GM23248 (cell line): ENCODE measurements at regions not wholly inside any gene's neighbourhood (a gene's known extent, or its start where the extent isn't known, plus 50 kb on each side); places are given as distances from the start of the nearest gene placed in this dataset.

Experiments used
- DNase-seq: peaks from one replicate; pipeline ENCODE4 v3.0.0-alpha.2; 2015
- H2AFZ ChIP-seq: fragments of 200-600 bp; sonication (generic); 2 replicates; pipeline ENCODE4 v1.6.1; 2016; ENCODE audit warnings: antibody characterized with exemption
- H3F3A ChIP-seq: fragments of 200-600 bp; sonication (generic); 2 replicates; pipeline ENCODE4 v1.6.1; 2016; ENCODE audit warnings: mild to moderate bottlenecking, antibody characterized with exemption, mixed run types; ENCODE audit not compliant: insufficient read depth
- H3K27ac ChIP-seq: fragments of 200-600 bp; sonication (generic); 2 replicates; pipeline ENCODE4 v1.5.1; 2016; ENCODE audit warnings: mild to moderate bottlenecking
- H3K27me3 ChIP-seq: fragments of 200-600 bp; sonication (generic); replicated peaks from 2 replicates; pipeline ENCODE4 v1.6.1; 2016; ENCODE audit warnings: mild to moderate bottlenecking; ENCODE audit not compliant: insufficient read depth
- H3K36me3 ChIP-seq: fragments of 200-600 bp; sonication (generic); 2 replicates; pipeline ENCODE4 v1.6.1; 2016; ENCODE audit warnings: low read depth, mild to moderate bottlenecking
- H3K4me1 ChIP-seq: fragments of 200-600 bp; sonication (generic); 2 replicates; pipeline ENCODE4 v1.6.1; 2016; ENCODE audit warnings: mild to moderate bottlenecking; ENCODE audit not compliant: insufficient read depth
- H3K4me2 ChIP-seq: fragments of 200-600 bp; sonication (generic); one replicate; pipeline ENCODE4 v1.6.1; 2016; ENCODE audit warnings: mild to moderate bottlenecking; ENCODE audit not compliant: unreplicated experiment
- H3K4me3 ChIP-seq: fragments of 200-600 bp; sonication (generic); 2 replicates; pipeline ENCODE4 v1.5.1; 2016; ENCODE audit warnings: mild to moderate bottlenecking
- H3K79me2 ChIP-seq: fragments of 200-600 bp; sonication (generic); 2 replicates; pipeline ENCODE4 v1.6.1; 2016; ENCODE audit warnings: mild to moderate bottlenecking; ENCODE audit not compliant: insufficient read depth
- H3K9ac ChIP-seq: fragments of 200-600 bp; sonication (generic); 2 replicates; pipeline ENCODE4 v1.6.1; 2016; ENCODE audit warnings: mild to moderate bottlenecking
- H3K9me2 ChIP-seq: fragments of 200-600 bp; sonication (generic); 2 replicates; pipeline ENCODE4 v1.6.1; 2016; ENCODE audit warnings: mixed run types, mild to moderate bottlenecking, moderate library complexity; ENCODE audit not compliant: insufficient read depth
- H3K9me3 ChIP-seq: fragments of 200-600 bp; sonication (generic); one replicate; pipeline ENCODE4 v1.6.1; 2017; ENCODE audit warnings: low read depth
- H4K20me1 ChIP-seq: fragments of 200-600 bp; sonication (generic); 2 replicates; pipeline ENCODE4 v1.6.0; 2016; ENCODE audit not compliant: insufficient read depth
- EZH2 ChIP-seq: fragments of 200-600 bp; sonication (generic); IDR thresholded peaks from 2 replicates; pipeline ENCODE4 v1.6.1; 2018; ENCODE audit warnings: antibody characterized with exemption, mild to moderate bottlenecking; ENCODE audit not compliant: insufficient read depth, poor library complexity, severe bottlenecking
- EZH2phosphoT487 ChIP-seq: fragments of 200-600 bp; sonication (generic); IDR thresholded peaks from 2 replicates; pipeline ENCODE4 v1.6.1; 2018; ENCODE audit warnings: antibody characterized with exemption, moderate library complexity, mild to moderate bottlenecking, low read depth; ENCODE audit not compliant: insufficient read depth
- WGBS, 2 experiments: methylation state at CpG; one replicate each; pipeline ENCODE4 v1.1.6; 2015 to 2017; ENCODE audit warnings: low lambda C conversion rate in 2 of 2, low coverage in 1 of 2; ENCODE audit errors: missing lambda C conversion rate in 2 of 2; 5-methylcytosine and 5-hydroxymethylcytosine counted together
- in situ Hi-C: fragments of 300-500 bp; cut with MboI; formaldehyde crosslinking; loops from 2 replicates; pipeline ENCODE4 v1.15.0; 2020

DNA sequence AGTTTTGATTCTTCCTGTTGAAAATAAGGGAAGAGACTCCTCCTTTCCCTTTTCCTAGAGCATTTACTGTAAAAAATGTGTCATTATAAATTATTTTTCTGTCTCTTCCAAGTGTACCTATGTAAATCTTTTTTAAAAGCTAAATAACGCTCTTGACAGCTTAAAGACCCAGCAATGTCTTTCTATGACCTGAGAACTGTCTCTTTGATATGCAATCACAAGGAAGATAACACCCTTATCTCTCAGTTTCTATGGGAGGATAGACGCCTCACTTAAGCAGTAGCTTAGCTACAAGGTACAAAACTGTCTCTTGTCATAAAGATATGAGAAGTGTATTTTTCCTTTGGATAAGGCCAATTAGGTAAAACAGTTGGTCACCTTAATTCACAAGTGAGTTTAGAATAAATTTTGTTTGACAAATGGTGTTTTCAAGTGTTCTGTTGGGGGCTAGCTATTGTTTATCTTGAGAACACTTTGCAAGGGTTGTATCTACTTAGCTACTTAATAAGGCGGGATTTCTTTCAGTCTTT lies 980.6 kb upstream of the EYS start:
- no peaks in the 10 kb centered on the region for H4K20me1 ChIP-seq
- no peak overlapping the region for H3K4me3 ChIP-seq
- no peaks in the 10 kb centered on the region for H3K27me3 ChIP-seq
- H3K9me2 ChIP-seq, result no peaks in the 10 kb centered on the region
- no peaks in the 10 kb centered on the region for H3F3A ChIP-seq
- TF ChIP-seq EZH2, result no peak
- no peak for TF ChIP-seq EZH2phosphoT487
- 13% methylated on average over 3 of the region's 3 CpGs for WGBS, 2 experiments
- in situ Hi-C loops, result no loop called here
- H3K4me2 ChIP-seq, result no peak overlapping the region
- no peaks in the 10 kb centered on the region for H3K79me2 ChIP-seq
- no peaks in the 10 kb centered on the region for H3K4me1 ChIP-seq
- no peak overlapping the region for H3K9ac ChIP-seq
- H3K36me3 ChIP-seq, result no peaks in the 10 kb centered on the region
- H3K27ac ChIP-seq, result no peak overlapping the region
- no peak overlapping the region for H2AFZ ChIP-seq
- no peak for DNase-seq
- H3K9me3 ChIP-seq, result no peaks in the 10 kb centered on the region

DNA sequence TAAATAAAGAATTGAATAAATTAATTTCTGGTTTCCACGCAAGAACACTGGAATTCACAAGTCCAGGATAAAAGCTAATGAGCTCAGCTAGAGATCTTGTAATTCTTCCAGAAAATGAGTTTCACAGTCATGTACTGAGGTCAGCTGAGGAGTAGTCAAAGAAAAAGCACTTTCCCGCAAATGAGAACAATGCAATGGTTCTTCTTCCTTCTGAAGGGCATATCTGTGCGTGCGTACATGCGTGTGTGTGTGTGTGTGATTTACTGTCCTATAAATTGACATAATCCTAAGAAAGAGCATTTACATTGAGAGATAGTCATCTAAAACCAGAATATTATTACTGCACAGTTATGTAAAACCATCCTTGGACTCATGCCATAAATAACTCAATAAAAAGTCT lies 968.9 kb upstream of the EYS start:
- Histone ChIP-seq H3K4me2 (no peak overlapping the region), H3K79me2 (no peaks in the 10 kb centered on the region), H3K4me3 (no peak overlapping the region), H3F3A (no peaks in the 10 kb centered on the region), H3K36me3 (no peaks in the 10 kb centered on the region), H3K9ac (no peak overlapping the region), H3K27me3 (no peaks in the 10 kb centered on the region), H4K20me1 (no peaks in the 10 kb centered on the region; the same call in 1 of the 2 replicates), H2AFZ (no peak overlapping the region), H3K27ac (no peak overlapping the region), H3K9me2 (no peaks in the 10 kb centered on the region), H3K4me1 (no peaks in the 10 kb centered on the region), H3K9me3 (peaks cover 2% of the 10 kb centered on the region)
- in situ Hi-C loops, result no loop called here
- no peak for DNase-seq
- 32 to 42% methylated on average over 5 of the region's 5 CpGs for WGBS, 2 experiments
- TF ChIP-seq EZH2 (no peak), EZH2phosphoT487 (no peak)

DNA sequence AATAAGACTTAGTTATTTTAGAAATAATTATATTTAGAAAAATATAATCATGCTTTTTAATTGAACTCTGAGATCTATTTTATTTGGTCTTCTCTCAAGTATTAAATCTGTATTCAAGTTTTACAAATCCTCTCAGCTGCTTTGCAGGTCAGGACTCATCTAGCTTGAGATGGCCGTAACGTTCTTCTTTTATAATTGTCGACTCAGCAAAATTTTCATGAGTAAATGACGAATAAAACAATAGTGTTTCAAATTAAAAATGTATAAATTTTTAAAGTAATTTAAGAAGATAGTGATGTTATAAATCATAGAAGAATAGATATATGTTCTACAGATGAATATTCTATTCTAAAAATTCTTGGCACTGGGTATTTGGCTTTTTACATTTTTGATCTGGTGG lies 957.1 kb upstream of the EYS start:
- no peak overlapping the region for H3K4me3 ChIP-seq
- no peaks in the 10 kb centered on the region for H3K4me1 ChIP-seq
- H3K79me2 ChIP-seq, result no peaks in the 10 kb centered on the region
- no peak for TF ChIP-seq EZH2
- no peak for TF ChIP-seq EZH2phosphoT487
- no peaks in the 10 kb centered on the region for H3K27me3 ChIP-seq
- no peaks in the 10 kb centered on the region for H3K9me2 ChIP-seq
- no peaks in the 10 kb centered on the region for H3K9me3 ChIP-seq
- H3K27ac ChIP-seq, result no peak overlapping the region
- H3F3A ChIP-seq, result no peaks in the 10 kb centered on the region
- H3K9ac ChIP-seq, result no peak overlapping the region
- no peaks in the 10 kb centered on the region for H3K36me3 ChIP-seq
- WGBS, 2 experiments, result 50 to 57% methylated on average over 4 of the region's 4 CpGs
- H4K20me1 ChIP-seq, result no peaks in the 10 kb centered on the region
- H2AFZ ChIP-seq, result no peak overlapping the region
- in situ Hi-C loops, result no loop called here
- no peak for DNase-seq
- no peak overlapping the region for H3K4me2 ChIP-seq

- no peak for TF ChIP-seq EZH2phosphoT487
- no peak for TF ChIP-seq EZH2
- Histone ChIP-seq H3K27me3 (no peaks in the 10 kb centered on the region), H3K79me2 (no peaks in the 10 kb centered on the region), H3K9me3 (no peaks in the 10 kb centered on the region), H3K27ac (no peak overlapping the region), H3K9me2 (no peaks in the 10 kb centered on the region), H3K4me1 (no peaks in the 10 kb centered on the region), H3K9ac (no peak overlapping the region), H4K20me1 (no peaks in the 10 kb centered on the region), H3F3A (no peaks in the 10 kb centered on the region), H2AFZ (no peak overlapping the region), H3K36me3 (no peaks in the 10 kb centered on the region), H3K4me3 (no peak overlapping the region), H3K4me2 (no peak overlapping the region)
- in situ Hi-C loops, result no loop called here
- no peak for DNase-seq
- WGBS, 2 experiments, result 3 to 4% methylated on average over 6 of the region's 6 CpGs
Observed at GRCh38 chr6:66662721-66663507, 955.9 kb upstream of the EYS start.

- H3F3A ChIP-seq, result no peaks in the 10 kb centered on the region
- no peaks in the 10 kb centered on the region for H3K9me2 ChIP-seq
- no peak for TF ChIP-seq EZH2phosphoT487
- no peak for TF ChIP-seq EZH2
- no peak overlapping the region for H3K4me3 ChIP-seq
- no peaks in the 10 kb centered on the region for H3K27me3 ChIP-seq
- no peak overlapping the region for H2AFZ ChIP-seq
- H3K4me2 ChIP-seq, result no peak overlapping the region
- peak; percentile 2 for DNase-seq
- H3K36me3 ChIP-seq, result no peaks in the 10 kb centered on the region
- no peak overlapping the region for H3K9ac ChIP-seq
- no peak overlapping the region for H3K27ac ChIP-seq
- no peaks in the 10 kb centered on the region for H3K9me3 ChIP-seq
- no peaks in the 10 kb centered on the region for H3K79me2 ChIP-seq
- in situ Hi-C loops, result no loop called here
- H3K4me1 ChIP-seq, result no peaks in the 10 kb centered on the region
- H4K20me1 ChIP-seq, result no peaks in the 10 kb centered on the region
Observed at GRCh38 chr6:66662196-66662595, 955.2 kb upstream of the EYS start.
